Lower leg skin (tissue), 3 donors: ENCODE measurements at regions not wholly inside any gene's neighbourhood (a gene's known extent, or its start where the extent isn't known, plus 50 kb on each side); places are given as distances from the start of the nearest gene placed in this dataset.

Source experiments
- CTCF ChIP-seq, 3 donors: fragments of 450-650 bp; IDR thresholded peaks; one replicate each; pipeline ENCODE4 v1.5.1; 2016; ENCODE audit warnings: antibody characterized with exemption in 3 of 3, mild to moderate bottlenecking in 3 of 3, moderate library complexity in 2 of 3
- POLR2A ChIP-seq, 2 donors: fragments of 450-650 bp; IDR thresholded peaks; one replicate each; pipeline ENCODE4 v1.6.1; 2016 to 2017; ENCODE audit warnings: antibody characterized with exemption in 2 of 2, mild to moderate bottlenecking in 1 of 2, moderate library complexity in 1 of 2

GRCh38 chr4:14167876-14168510, 540.5 kb upstream of the BOD1L1 start:
- TF ChIP-seq CTCF (IDR thresholded peaks at IDR 0.05) (no peak), POLR2A (IDR thresholded peaks at IDR 0.05) (no peak)
